Endometrial microvascular endothelial cells (primary cell): ENCODE measurements at regions not wholly inside any gene's neighbourhood (a gene's known extent, or its start where the extent isn't known, plus 50 kb on each side); places are given as distances from the start of the nearest gene placed in this dataset.

Source experiments
- in situ Hi-C: cut with HindIII; loops from 2 replicates; pipeline ENCODE4 v1.10.0; 2017; ENCODE audit warnings: low sequenced_read_pairs, low pct_unique_long_range_greater_than_20kb; ENCODE audit errors: inconsistent ontology term

DNA sequence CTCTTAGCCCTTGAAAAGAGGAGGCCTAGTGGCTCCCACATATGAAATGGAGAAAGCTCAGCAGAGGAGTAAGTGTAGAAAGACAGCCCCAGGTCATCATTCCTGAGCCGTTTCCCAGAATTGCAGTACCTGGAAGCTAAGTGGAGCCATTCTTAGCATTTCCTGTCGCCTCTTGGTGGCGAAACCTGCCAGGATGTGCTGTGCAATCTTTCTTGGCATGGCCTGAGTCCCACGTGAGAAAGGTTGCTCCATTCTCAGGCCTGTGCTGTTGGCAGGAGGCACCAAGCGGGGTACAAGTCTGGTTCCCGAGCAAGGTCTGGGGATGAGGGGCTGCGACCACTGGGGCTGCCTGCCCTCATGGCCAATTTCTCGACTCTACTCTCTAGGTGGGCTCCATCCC lies 207.2 kb upstream of the TPM1 start:
- in situ Hi-C loops = no loop called here

DNA sequence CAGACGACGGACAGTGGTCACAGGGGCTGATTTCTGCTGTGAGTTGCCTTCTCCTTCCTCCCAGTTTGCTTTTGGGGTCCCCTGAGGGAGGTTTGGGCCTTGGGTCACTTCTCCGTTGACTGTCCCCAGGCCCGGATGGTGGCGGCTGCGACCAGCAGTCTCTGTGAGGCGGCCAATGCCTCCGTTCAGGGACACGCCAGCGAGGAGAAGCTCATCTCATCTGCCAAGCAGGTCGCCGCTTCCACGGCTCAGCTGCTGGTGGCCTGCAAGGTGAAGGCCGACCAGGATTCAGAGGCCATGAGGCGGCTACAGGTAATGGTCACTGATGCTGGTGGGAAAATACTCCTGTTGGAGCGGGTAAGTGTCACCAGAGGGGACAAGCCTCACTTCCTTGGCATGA lies 206.8 kb upstream of the TPM1 start:
- in situ Hi-C loops = no loop called here

DNA sequence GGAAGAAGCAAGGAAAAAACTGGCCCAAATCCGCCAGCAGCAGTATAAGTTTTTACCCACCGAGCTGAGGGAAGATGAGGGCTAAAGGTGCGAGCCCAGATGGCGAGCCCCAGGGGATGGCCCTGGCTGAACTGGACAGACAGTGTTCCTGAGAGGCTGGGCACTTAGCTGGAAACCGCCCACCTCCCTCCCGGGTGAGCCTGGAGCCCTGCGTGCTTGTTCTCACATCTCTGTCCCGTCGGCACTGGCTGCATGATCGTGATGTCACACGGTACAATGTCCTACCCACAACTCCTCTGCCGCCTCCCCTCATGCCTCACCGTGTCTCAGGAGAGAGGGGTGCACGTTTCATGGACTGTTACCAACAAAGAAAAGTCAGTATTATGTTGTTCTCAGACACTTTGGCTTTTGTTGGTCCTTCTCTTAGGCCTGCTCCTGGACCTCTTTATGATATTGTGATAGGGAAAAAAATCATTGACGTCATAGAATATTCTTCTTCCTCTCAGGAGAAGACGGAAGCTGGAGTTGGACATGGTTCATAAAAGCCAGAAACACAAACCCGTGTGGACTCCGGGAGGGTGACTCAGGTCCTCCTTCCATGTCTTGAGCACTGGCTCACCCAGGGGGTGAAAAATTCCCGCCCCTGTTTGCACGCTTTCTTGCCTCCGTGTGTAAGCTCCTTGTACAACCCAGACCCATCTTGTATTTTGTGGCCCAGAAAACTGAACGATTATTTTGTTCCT lies 201.8 kb upstream of the TPM1 start:
- in situ Hi-C loops = no loop called here

DNA sequence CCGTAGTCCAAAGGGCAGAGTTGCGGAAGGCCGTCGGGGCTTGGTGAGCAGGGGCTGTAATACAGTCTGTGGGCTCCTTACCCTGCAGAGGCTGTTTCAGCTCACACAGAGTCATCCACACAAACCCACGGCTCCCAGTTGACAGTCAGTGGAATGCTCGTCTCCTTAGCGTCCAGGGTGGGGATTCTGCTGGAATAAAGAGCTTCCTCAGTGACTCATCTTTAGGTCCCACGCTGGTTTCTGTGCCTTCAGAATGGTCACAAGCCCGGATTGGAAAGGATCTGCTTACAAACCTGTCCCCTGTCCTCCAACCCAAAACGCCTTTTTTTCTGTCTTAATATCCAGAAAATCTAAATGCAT lies 201.3 kb upstream of the TPM1 start:
- in situ Hi-C loops = no loop called here

DNA sequence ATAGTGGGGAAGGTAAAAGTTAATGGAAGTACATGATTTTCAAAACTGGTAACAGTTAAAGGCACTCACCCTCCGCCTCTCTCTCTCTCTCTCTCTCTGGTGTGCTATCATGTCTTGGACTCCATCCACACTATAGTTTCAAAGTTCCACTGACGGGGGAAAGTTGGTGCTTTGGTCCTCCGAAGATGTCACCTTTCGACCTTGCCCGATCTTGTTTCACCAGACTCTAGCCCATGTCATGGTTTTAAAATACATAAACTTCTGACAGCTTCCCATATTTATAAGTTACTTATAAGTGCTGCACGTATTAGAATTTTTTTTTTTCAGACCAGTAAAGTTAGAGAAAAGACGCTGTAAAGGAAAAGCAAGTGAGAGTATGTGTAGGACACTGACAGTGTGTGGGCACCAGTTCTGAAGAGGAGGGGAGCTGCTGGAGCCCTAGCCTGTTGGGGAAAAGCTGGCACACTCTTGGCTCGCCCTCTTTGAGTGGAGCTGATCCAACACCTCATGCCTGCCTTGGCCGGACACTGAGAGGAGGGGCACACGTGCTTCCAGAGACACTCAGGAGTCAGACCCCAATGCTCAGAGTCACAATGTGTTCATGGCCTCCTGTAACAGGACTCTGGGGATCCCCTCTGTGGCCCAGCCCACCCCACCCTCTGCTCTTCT lies 200.5 kb upstream of the TPM1 start:
- in situ Hi-C loops = no loop called here

DNA sequence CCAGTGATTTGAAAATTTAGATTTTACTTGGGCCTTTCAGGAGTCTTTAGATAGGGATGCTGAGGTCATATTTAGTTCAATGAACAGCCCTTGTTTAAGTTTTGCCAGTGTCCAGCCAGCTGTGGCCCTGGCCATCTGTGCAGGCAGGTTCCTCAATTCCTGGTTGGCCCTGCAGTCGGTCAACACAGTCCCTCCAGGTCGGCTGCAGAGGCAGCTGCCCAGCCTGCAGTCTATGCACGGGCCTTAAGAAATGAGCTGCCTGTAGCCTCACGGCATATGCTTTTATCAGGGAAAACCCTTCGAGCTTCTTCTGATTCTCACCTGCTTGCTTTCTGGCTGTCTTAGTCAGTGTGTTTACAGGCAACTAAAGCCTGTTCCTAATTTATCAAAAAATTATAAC lies 199.2 kb upstream of the TPM1 start:
- in situ Hi-C loops = no loop called here

DNA sequence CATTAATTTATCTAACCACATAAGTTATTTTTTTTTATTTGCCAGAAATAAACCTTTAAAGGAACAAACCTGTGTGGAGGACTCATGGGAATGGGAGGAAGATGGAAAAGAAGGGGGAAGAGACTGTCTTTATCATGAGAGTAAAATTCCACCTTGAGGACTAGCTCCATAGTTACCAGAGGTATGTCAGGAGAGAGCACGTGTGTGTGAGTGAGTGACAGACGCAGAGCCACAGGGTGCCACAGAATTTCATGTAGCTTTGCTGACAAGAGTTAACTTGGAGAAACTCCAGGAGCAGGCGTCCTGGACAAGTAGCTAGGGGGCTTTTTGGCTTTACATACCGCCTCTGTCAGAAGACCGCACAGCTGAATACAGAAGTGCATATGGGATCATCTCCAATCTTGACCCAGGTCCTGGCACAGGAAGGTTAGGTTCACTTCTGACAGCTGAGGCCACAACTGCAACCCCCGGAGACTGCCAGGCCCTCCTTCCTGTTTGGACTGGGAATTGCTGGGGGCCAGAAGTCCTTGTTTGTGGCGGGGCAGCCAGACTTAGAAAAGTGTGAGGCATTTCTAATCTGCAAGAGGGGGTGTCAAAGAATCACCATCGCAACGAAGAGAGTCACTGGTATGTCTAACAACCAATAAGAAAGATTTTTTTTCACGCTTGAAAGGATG lies 197.8 kb upstream of the TPM1 start:
- in situ Hi-C loops = no loop called here

DNA sequence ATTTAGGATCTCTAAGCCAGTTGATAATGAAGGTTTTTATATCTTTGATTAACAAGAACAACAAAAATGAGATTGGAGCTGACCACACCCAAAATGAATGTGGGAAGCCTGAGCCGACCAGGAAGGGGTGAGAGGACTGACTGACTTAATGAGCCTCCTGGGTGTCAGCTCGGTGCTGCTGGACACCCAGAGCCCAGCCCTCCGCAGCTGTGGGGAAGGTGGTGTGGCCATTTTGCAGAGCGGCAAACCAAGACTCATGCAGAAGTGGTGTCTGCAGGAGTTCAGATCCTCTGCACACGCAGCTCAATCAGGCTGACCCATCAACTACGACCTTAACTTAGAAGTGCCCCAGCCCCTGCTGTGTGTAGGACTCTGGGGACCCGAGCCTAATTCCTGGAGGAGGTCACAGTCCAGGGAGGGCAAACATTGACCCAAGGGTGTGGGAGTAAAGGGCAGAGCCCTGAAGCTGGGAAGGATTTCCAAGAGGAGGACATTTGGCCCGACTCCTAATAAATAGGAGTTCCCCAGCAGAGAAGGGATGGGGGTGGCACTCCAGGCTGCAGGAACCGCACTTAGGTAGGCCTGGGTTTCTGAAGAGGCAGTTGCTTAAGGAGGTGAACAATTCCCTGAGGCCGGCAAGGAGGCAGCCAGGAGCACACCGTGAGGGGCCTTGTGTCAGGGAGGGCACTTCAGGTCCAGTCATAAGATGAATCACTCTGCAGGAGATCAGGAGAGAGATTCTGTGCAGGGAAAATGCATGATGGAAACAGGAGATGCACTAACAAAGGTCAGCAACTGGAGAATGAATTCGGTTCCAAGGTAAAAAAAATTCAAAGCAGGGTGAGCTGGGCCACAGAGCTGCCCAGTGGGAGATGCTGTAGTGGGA lies 197.1 kb upstream of the TPM1 start:
- in situ Hi-C loops = no loop called here

DNA sequence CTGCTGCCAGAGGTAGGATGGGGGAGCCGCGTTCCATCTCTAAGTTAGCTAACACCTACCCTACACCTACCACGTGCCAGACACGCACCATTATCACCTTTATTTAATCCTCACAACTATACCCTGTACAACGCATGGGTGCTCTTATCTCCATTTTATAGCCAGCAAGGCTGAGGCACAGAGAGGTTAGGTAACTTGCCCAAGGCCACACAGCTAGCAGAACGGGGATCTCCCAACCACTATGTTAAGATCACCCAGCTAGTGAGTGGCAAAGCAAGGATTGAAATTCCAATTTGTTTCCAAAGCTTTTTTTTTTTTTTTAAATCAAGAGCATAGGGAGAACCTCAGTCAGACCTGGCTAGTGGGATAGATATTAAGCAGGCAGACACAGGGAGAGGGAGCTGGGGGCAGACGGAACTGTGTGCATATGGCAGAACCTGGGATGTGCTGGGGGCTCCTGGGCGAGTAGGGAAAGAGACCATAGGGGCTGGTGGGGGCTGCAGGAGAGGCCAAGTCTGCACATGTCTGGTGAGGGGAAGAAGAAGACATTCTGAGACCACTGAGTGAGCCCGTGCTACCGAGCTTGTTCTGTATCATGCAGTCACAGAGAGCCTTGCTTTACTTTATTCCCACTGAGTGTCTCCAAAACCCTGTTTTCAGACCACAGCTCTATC lies 196.3 kb upstream of the TPM1 start:
- in situ Hi-C loops = no loop called here

DNA sequence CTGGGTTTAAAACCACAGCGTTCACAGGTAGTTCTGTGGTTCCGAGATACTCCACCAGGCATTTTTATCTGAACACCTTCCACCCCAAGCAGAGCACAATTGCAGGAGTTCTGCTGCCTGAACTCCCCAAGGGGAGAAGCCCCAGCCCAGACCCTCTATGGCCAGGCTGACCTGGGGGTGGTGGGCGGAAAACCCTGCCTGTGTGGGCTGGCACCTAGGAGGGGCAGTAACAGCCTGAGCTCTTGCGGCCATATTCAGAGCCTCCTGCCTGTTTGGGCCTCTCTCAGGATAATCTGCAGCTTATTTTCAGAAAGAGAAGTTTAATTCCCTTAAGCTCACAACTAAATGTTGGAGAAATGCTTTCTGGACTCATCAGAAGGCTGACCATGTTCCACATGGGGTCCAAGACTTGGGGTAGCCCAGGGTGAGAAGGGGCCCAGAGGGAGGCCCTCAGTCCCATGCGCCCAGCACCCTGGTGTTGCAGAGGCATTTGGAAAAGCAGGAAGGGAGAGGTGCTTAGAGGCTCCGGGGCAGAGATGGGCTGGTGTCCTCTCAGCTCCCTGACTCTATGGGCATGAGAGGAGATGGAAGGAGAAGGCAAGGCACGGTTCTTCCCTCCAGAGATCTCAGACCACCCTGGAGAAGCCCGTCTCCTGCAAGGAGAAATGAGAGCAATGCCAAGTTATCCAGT lies 195.6 kb upstream of the TPM1 start:
- in situ Hi-C loops = no loop called here

DNA sequence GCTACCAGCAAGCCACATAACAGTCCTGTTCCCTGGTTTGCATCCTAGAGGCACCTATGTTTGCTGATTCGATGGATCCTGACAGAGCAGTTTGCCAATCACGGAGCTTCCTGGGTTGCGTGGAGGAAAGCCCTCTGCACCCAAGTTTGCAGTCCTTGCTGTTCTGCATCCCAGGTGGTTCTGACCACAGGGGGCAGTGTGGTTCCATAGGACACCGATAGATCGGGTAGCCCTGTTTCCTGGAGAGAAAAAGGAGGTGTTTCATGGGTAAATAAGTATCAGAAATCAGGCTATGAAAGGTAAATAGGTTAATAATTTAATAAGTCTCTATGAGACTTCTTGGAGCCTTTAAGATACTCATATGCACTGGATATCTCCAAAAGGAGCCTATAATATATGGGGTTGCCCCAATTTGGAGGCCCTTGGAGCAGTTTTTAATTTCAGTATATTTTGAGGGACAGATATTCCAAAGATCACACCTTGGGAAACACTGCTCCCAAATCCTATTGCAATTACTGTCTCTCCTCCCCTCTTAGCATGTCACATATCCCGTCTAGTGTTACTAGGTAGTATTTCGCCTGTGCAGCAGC lies 194.6 kb upstream of the TPM1 start:
- in situ Hi-C loops = no loop called here

DNA sequence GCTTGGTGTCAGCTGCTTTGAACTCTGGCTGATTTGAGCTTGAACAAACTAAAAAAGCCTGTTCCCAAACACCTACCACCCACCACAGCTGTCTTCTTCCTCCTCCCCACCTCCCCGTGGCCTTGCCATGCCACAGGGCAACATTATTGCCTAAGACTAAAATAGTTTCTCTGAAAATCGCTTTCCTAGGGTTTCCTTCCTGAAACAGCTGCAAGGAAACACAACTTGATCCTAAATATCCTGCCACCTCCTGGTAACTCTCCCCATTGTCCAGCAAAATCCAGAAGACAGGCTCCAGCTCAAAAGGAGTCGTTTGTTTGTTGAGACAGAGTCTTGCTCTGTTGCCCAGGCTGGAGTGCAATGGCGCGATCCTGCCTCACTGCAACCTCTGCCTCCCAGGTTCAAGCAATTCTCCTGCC lies 193.9 kb upstream of the TPM1 start:
- in situ Hi-C loops = no loop called here

DNA sequence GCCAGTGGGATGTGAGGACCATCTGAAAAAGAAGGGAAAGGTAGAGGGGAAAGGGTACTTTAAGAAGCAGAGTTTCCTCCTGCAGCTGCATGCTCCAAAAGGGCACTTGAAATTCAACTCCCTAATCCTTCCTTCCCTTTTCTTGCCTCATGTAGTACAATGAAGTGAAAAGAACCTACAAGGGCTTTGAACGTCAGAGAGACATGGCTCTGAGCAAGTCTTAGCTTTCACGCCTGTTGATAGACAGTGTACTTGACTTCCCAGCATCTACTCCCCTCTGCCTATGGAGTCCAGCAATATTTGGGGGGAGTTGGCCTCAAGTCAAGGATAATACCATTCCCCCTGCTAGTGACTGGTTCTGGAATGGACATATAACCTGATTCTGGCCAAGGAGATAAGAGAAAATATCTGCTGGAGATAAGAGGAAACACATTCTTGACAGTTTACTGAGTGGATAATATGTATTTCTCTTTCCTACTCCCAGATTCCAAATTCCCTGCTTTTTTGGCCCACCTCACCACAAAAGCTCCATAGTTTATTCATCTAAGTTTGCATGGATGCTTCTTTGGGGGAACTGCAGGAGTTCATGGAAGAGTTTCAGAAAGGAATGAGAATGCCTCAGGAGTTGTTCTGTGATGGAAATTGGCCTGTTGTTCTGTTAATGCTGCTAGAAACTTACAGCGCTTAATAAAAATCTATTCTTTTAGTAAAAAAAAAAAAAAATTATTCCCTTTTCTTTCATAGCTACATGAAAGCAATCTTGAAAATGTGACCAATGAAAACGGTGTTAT lies 193.0 kb upstream of the TPM1 start:
- in situ Hi-C loops = no loop called here

DNA sequence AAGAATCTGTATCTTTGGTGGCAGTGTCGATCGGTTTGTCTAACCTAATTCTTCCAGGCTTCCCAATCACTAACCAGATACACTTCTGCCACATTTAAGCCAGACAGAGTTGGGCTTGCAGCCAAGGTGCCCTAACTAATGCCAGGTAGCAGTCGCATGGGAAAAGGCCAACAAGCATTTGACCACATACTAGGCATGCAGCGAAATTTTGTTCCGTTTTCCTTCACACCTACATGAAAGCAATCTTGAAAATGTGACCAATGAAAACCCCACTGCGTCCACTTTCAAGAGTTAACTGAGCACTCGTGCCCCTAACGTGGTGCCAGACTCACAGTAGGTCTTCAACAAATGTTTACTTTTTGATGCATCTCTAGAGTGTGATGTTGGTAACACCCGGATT lies 192.2 kb upstream of the TPM1 start:
- in situ Hi-C loops = no loop called here

DNA sequence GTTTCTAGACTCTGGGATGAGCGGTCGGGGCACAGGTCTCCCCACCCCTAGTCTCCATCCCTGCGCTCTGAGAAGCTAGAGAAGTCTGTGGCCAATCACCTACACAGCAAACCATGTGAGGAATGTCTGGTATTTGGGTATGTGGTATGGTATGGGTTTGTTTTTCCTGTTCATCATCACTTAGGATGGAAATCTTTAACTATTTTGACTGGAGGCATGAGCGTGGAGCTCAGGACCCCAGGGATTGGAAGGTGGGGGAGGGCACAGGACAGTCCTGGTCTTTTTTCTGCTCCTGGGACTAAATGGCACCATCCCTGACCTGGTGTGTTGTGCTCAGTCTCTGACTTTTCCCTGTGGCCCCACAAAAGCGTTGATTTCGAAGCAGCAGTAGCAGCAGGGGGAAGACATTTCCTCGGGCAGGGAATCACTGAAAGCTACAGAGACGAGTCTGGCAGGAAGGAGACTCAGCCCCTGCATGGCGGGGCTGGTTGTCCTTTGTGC lies 191.7 kb upstream of the TPM1 start:
- in situ Hi-C loops = no loop called here

DNA sequence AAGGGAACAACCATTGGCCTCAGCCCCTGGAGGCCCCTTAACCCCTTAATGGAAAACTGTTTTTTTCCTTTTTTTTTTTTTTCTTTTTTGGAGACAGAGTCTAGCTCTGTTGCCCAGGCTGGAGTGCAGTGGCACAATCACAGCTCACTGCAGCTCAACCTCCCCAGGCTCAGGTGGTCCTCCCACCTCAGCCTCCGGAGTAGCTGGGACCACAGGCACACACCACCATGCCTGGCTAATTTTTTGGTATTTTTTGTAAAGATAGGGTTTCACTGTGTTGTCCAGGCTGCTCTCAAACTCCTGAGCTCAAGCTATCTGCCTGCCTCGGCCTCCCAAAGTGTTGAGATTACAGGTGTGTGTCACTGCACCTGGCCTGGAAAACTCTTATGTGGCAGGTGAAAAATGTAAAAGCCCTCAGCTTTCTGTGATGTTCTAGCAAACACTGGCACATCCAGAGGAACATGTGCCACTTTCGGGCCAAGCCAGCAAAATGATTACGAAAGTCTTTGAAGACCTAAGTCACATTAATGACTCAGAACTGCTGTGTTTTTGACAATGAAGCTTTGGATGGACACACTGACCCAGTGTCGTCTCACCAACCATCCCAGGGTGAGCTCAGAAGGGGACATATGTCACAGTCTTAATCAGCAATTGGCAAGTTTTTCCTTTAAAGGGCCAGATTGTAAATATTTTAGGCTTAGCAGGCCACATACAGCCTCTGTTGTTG lies 189.3 kb upstream of the TPM1 start:
- in situ Hi-C loops = no loop called here

DNA sequence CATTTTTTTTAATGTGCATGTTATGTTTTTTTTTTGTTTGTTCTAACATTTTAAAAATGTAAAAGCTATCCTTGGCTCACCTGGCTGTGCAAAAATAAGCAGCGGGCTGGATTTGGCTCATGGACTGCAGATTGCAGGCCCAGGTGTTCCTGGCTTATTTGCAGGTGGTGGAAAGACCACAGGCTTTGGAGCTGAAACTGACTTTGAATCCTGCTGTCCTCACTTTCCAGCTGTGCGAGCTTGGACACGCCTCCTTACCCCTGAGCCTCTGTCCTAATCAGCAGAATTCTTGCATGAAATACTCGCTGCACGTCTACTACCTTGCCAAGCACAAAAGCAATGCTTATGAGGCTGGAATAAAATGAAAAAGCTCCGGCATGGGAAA lies 188.7 kb upstream of the TPM1 start:
- in situ Hi-C loops = no loop called here
